OCI-LY1 (cell line): ENCODE measurements at regions not wholly inside any gene's neighbourhood (a gene's known extent, or its start where the extent isn't known, plus 50 kb on each side); places are given as distances from the start of the nearest gene placed in this dataset.

Experiments
- EZH2 ChIP-seq: fragments of 200-600 bp; sonication (generic), shearing (Covaris generic); IDR thresholded peaks from 2 replicates; pipeline ENCODE4 v1.8.0; 2017; ENCODE audit warnings: borderline replicate concordance, mixed run types, mild to moderate bottlenecking, antibody characterized with exemption, low read length, moderate library complexity, mixed read lengths
- TF ChIP-seq, protein P1 (sequence below): fragments of 200-600 bp; sonication (generic), shearing (Covaris generic); IDR thresholded peaks from 2 replicates; pipeline ENCODE4 v1.5.1; 2017; ENCODE audit warnings: mild to moderate bottlenecking, antibody characterized with exemption, low read length, moderate library complexity, mixed read lengths

DNA sequence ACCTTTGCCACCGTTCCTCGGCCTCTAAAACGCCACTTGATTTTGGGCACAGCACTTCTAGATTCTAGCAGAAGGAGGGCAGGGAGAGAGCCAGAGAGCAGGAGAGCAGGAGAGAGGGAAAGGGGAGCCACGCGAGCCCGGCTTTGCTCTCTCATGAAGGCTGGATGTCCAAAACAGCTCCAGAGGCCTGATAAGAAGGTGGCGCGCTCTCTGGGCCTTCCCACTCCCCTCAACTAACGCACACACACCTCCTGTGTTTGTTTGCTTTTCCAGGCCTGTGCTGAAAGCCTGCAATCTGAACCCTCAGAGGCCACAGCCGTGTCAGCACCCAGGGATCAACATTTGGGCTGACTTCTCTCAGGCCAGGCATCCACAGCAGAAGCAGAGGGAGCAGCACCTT is 184.8 kb upstream of the SOX11 start:
- TF ChIP-seq, protein P1, sequence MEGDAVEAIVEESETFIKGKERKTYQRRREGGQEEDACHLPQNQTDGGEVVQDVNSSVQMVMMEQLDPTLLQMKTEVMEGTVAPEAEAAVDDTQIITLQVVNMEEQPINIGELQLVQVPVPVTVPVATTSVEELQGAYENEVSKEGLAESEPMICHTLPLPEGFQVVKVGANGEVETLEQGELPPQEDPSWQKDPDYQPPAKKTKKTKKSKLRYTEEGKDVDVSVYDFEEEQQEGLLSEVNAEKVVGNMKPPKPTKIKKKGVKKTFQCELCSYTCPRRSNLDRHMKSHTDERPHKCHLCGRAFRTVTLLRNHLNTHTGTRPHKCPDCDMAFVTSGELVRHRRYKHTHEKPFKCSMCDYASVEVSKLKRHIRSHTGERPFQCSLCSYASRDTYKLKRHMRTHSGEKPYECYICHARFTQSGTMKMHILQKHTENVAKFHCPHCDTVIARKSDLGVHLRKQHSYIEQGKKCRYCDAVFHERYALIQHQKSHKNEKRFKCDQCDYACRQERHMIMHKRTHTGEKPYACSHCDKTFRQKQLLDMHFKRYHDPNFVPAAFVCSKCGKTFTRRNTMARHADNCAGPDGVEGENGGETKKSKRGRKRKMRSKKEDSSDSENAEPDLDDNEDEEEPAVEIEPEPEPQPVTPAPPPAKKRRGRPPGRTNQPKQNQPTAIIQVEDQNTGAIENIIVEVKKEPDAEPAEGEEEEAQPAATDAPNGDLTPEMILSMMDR, result no peak
- TF ChIP-seq EZH2, result no peak
